Right lung (tissue), 2 donors: ENCODE measurements at regions not wholly inside any gene's neighbourhood (a gene's known extent, or its start where the extent isn't known, plus 50 kb on each side); places are given as distances from the start of the nearest gene placed in this dataset.
A peak's percentile ranks its signal among the peaks of the same experiment; 100 is the strongest.
"Not testable (repeated sequence)": the region's sequence is repeated elsewhere in the genome, so short reads cannot be mapped to it uniquely, and the experiment has no call there.

Experiments used
- DNase-seq, 2 donors: peaks; one replicate each; pipeline ENCODE4 v3.0.0-alpha.2; 2013

DNA sequence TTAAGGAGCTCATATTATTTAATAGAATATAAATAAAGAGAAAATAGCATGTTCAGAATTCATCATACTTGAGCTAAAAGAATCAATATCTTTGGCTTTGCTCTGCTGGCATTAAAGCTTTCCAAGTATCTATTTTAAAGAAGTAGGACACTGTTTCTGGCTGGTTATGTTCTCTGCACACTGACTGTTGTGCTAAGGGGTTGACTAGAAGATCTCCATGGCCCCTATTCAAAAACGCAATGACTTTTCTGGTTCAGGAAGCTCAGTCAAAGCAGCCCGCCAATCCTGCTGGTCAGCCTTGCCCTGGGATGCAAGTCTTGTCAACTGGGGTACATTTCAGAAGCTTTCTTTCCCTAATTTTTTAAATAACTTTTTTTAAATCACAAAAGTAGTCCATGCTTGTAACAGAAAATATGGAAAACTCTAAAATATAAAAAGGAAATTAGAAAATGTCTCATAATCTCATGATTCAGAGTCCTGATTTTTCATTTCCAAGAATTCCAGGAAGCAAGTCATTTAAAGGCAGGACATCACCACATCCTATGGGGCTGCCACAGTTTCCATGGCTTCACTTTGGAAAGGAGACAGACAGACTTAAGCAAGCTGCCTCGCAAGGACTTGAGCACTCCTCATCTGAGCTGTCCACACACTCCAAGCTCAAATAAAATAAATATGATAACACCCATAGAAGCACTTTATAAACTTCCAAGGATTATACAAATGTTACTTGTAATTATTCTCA lies 195.1 kb downstream of the TXNL1 start:
- no peak for DNase-seq

DNA sequence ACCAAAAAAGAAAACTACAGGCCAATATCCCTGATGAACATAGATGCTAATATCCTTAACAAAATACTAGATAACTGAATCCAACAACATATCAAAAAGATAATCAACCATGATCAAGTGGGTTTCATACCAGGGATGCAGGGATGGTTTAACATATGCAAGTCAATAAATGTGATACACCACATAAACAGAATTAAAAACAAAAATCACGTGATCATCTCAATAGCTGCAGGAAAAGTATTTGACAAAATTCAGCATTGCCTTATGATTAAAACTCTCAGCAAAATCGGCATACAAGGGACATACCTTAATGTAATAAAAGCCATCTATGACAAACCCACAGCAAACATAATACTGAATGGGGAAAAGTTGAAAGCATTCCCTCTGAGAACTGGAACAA lies 199.9 kb downstream of the TXNL1 start:
- not testable (repeated sequence) for DNase-seq

DNA sequence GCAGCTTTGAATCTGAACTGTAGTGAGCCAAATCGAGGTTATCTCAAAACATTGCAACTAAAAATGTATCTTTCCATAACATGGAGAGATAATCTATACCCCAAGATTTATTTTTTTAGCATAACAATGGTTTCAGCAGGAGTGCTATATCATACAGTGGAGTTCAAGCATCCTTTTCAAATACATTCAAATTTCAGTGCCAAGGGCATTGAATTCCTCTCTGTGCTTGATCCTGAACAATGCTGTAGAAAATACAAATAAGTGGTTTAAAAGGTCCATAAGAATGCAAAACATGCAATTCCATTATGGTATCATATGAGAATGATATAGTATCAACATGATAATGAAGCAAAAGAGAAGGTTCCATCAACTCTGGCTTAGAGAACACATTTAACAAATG lies 201.7 kb downstream of the TXNL1 start:
- no peak for DNase-seq

DNA sequence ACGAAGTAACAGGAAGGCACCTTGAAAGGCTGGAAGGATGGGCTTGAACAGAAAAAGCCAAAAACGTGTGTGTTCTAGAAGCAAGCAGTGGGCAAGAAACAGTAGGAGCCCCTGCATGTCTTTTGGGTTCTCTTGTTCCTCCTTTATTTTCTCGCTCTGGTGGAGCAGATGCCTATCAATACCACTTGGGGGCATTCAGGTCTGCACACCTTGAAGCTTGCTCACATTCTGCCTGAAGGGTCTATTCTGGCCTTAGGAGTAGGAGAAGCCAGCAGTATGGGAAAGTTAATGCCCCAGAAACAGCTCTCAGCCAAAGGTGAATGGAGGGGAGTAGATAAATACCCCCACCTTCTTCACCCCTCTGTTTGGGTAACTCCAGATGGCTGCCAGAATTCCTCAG lies 204.5 kb downstream of the TXNL1 start:
- no peak for DNase-seq

DNA sequence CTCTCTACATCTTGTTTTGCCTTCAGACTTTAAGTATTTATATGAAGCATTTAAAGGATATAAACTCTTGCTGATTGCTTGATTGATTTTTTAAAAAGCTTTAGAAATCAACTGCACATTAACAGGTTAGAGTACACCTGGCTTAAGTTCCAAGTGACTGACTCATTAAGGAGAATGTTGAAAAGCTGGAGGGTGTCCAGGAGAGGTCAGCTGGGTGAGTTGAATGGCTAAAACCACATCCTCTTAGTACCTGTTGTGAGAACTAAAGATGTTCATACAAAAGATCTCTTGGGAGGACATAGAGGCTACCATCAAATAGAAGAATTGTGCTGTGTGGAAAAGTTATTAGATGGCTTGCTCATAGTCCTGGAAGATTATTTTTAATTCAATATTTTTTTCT lies 206.8 kb downstream of the TXNL1 start:
- no peak for DNase-seq

DNA sequence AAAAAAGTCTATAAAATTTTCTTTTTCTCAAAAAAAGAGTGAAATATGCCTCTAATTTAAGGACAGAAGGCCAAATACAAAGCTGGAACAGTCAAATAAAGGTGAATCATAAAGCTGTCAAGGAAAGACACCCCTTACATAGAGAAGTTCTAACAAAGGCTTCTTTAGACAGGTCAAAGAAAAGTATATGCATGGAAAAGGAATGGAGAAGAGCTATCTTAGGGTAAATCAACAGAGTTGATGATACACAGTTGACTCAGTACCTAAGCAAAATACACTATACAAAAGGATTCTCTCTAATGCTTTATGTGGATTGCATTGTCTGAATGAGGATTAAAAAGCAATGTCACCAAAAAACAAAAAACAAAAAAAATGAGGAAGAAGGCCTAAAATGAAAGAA lies 214.8 kb downstream of the TXNL1 start:
- DNase-seq = no peak

DNA sequence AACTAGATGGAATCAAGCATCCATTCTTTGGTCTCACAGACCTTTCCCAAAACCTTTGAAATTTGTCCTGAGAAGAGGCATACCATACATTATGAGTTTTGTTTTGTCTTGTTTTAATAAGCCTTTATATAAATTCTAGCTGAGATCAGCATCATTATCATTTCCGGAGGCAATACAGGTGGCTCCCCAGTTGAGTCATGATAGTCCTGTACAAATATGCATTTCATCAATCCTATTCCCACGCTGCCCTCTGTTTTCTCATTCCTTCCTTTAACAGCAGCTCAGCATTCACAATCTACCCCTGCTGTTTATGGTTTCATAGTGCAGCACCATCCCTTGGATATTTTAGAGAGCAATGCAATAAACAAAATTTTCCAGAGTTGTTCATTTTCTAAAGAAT lies 216.7 kb downstream of the TXNL1 start:
- no peak for DNase-seq

DNA sequence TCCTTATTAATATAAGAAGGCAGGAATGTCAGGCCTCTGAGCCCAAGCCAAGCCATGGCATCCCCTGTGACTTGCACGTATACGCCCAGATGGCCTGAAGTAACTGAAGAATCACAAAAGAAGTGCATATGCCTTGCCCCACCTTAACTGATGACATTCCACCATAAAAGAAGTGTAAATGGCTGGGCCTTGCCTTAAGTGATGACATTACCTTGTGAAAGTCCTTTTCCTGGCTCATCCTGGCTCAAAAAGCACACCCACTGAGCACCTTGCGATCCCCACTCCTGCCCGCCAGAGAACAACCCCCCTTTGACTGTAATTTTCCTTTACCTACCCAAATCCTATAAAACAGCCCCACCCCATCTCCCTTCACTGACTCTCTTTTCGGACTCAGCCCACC lies 217.5 kb downstream of the TXNL1 start:
- not testable (repeated sequence) for DNase-seq

DNA sequence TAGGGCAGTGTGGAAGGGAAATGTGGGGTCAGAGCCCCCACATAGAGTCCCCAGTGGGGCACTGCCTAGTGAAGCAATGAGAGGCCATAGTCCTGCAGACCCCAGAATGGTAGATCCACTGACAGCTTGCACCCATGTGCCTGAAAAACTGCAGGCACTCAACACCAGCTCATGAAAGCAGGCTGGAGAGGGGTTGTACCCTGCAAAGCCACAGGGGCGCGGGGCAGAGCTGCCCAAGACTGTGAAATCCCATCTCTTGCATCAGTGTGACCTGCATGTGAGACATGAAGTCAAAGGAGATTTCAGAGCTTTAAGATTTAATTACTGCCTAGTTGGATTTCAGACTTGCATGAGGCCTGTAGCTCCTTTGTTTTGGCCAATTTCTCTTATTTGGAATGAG lies 224.0 kb downstream of the TXNL1 start:
- no peak for DNase-seq

DNA sequence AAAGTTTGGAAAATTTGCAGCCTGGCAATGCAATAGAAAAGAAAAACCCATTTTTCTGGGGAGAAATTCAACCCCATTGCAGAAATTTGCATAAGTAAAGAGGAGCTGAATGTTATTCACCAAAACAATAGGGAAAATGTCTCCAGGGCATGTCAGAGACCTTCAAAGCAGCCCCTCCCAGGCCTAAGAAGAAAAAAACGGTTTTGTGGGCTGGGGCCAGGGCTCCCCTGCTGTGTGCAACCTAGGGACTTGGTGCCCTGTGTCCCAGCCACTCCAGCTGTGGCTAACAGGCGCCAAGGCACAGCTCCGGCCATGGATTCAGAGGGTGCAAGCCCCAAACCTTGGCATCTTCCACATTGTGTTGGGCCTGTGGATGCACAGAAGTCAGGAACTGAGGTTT lies 224.5 kb downstream of the TXNL1 start:
- no peak for DNase-seq

DNA sequence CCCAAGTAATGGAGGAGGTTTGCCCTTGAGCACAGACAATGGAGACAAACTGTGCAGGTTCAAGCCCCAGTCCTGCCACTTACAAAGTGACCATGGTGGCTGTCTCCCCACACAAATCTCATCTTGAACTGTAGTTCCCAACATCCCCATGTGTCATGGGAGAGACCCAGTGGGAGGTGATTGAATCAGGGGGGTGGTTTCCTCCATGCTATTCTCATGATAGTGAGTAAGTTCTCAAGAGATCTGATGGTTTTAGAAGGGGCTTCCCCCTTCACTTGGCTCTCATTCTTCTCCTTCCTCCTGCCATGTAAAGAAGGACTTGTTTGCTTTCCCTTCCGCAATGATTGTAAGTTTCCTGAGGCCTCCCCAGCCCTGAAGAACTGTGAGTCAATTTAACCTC lies 225.4 kb downstream of the TXNL1 start:
- DNase-seq = no peak

DNA sequence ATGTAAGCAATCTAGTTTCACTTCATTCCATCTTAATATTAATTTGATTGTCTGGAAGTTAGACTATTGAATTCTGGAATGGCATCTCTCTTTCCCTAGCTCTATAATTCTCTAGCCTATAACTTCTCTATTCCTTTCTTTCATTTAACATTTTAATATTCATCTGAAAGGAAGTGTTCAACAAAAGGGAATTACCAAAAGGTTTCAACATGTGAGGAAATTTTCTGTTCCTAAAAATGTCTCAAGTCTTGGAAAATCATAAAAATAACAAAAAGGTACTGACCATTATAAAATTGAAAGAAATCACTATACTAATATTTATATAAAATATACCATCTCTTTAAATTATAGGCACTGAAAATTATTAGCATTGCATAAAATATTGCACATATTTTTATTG lies 228.7 kb downstream of the TXNL1 start:
- DNase-seq = no peak

DNA sequence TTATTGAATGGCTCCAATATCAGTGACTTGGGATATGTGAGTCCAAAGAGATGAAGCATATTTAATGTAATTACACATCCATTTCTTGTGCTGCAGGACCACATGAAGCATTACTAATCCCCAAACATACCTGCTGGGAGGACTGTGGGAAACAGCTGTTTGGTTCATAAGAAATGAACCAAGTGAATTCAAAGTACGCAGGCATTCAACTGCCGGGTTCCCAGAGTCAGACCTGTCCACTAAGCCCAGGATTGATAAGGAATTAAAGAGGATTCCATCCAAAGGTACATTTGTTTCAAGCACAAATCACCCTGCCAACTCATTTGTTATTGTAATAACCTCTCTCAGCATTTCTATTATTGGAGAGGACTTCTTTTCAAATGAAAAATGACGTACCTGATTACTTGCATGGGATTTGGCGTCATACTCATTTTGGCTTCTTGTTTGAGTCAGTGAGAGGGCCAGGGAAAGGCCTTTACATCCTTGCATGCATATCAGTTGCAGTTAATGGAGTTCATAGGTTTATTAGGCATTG lies 230.7 kb downstream of the TXNL1 start:
- no peak for DNase-seq

DNA sequence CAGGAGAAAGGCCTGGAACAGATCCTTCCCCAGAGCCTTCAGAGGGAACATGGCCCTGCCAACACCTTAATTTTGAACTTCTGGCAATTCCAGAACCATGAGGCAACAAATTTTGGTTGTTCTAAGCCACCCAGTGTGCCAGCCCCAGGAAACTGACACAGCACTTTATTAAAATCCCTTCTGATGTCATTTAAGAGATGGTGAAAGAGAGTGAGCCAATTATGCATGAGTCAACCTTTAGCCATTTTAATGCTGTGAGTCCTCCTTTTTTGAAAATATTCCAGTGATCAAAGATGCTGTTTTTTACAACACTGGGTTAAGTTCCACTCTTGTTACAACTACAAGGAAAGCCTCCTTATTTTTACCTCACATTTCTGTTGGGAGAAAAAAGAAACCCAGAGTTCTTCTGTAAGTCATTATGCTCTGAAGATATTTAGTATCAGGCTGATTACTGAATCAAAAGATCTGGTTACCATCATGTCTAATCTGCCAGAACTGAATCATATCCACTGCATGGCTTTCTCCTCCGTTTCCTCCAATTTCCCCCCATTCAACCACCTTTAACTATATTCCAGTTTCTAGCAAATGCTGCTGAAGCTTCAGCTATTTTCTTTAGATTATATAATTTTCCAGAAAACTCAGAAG lies 235.4 kb downstream of the TXNL1 start:
- DNase-seq = no peak

DNA sequence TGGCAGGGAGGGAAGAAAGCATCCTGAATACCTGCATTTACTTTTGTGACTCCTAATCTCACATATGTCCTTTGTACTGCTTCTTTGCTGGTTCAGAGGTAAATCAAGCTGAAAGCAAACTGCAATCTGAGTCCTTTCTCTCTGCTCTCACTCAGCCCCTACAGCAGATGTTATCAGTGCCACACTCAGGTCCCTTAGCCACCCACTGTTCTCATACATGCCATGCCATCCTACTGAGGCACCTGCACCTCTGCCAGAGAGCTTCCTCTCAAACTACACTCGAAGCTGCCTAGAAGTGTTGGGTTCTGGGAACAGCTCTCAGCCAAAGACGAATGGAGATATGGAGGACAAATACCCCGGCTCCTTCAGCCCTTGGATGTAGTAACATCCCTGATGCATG lies 244.5 kb downstream of the TXNL1 start:
- DNase-seq = no peak

DNA sequence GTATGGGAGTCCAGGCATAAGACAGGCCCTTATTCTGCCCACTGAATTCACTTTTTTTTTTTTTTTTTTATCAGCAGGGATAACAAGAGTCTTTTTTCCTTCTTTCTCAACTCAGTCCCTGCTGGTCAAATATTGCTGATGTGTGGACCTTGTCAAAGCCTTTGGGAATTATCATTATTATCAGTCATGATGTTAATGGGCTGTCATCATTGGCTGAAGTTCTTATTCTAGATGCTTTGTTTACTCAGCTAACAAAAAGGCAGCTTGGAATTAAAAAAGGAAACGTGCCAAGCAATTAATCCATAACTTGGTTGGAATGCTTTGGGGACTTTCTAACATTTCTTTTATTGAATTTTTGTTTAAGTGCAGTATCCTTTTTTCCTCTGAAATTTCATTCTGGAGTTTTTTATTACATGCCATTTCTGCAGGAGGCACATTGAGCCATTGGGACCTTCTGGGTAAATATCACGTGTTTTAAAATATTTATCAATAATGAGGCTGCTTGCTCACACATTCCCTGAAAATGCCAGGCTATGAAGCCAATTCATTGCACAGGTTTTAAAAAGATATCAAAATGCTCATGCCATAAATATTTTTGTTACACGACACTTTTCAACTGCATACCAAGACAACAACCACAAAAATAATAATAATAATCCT lies 246.3 kb downstream of the TXNL1 start:
- peak; percentile 56 to 59 for DNase-seq

DNA sequence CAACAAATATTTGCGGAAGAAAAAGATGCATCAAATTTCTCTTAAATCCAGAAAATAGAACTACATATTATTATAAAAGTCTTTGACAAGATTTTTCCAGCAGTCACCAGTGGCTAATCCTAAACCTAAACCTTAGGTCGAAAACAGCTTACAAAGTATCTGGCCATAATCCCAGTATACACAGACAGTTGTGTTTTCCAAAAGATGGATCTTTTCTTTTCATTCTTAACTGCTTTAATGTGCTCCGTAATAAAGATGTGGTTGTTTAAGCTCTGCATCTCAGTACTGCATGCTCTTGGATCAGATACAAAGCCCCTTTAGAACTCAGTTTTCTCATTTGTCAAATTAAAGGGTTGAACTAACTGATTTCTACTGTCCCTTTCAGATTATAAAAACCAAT lies 247.8 kb downstream of the TXNL1 start:
- no peak for DNase-seq

DNA sequence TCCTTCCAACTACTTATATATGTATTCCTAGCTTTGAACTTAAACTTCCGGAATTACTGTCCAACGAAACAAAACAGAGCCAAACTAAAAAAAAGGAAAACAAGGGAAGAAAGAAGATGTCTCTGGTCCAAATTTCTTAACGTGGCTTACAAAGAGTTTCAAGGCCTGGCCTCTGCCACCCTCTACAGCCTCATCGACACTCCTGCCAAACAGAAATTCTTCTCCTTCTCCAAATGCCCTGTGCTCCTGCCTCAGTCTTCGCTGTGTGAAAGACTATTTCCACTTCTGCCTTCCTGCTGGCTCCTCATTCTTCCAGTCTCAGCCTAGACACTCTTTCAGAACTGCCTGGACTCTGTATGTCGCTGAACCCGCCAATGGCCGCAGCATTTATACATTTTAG lies 249.2 kb downstream of the TXNL1 start:
- peak in 1 of 2 donors; percentile 42 for DNase-seq

DNA sequence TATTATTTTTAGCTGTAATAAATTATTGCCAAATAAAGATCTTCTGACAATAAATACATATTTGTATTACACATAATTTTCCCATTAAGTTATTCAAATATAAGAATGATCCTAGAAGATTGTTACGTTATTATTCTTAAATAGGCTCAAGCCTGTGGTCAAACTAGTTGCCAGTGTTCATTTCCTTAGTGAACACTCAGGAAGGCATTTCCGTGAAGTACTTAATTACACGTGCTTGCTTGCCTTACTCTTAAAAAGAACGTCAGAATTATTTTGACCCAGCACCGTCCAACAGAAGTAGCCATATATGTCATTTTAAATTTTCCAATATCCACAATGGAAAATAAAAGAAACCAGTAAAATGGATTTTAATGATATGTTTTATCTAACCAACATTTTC lies 249.8 kb downstream of the TXNL1 start:
- no peak for DNase-seq

DNA sequence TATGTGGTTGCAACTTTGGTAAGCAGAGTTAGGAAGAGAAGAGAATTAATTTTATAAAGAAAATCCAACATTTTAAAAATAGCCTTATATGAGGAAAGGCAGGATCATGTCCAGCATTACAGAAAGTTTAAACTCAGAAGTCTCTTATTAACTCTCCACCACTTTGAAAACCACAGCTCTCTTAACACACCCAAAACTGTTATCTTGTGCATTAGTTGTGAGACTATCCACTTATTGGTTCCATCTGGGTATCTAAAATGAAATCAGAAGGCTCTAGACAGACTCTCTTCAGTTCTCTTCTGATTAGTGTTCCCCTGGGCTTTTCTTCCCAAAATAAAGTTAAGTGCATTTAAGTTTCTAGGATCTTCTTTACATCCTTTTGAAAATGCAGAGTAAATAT lies 251.5 kb downstream of the TXNL1 start:
- no peak for DNase-seq

DNA sequence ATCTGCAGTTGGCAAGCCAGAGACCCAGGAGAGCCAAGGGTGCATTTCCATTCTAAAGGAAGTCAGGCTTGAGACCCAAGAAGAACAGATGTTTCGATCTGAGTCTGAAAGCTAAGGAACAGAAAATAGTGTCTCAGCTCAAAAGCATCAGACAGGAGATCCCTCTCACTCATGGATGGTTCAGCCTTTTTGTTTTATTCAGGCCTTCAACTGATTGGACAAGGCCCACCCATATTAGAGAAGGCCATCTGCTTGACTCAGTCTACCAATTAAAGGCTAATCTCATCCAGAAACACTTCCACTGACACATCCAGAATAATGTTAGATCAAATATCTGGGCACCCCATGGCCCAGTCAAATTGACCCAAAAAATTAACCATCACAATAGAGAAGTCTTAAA lies 255.0 kb downstream of the TXNL1 start:
- no peak for DNase-seq

DNA sequence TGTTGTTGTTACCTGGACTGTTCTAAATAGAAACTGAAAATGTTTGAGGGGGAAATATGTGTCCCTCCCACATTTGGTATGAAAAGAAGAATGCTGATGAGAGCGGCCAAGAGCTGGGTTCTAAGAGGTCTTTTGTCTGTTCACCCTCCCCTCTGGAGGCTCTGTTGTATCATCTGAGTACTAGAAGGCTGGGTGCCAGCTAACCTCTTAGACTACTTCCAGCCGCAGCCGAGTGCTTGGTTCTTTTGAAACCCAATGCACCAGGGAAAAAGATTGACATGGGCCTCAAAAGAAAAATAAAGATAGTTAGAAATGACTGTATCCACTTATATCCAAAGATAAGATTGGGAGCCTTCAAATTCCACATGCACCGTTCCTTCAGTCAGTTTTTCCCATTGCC lies 255.9 kb downstream of the TXNL1 start:
- no peak for DNase-seq

DNA sequence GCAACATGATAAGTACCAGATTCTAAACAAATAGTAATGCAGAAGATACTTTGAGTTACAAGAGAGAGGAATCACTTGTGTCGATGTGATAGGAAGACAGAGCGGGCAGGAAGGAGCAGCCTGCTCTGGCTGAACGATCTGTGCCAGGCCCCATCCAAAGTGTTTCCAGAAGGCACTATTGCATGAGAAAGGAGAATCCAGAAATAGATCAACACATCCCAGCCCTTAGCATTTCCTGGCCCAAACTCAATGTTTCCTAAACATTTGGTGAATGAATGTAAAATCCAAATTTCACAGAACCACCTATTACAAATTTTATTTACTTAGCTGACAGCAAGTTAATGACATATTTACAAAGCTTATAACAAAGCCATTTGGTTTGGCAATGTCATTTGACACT lies 257.2 kb downstream of the TXNL1 start:
- DNase-seq = no peak
